IPS-20b (cell line): ENCODE measurements at regions not wholly inside any gene's neighbourhood (a gene's known extent, or its start where the extent isn't known, plus 50 kb on each side); places are given as distances from the start of the nearest gene placed in this dataset.

Experiments used
- H3K27ac ChIP-seq: one replicate; pipeline ENCODE4 v1.5.1; 2013; ENCODE audit warnings: low read length
- H3K27me3 ChIP-seq: 2 replicates; pipeline ENCODE4 v1.6.1; 2013; ENCODE audit warnings: mild to moderate bottlenecking, low read length, inconsistent platforms; ENCODE audit not compliant: insufficient read depth
- H3K36me3 ChIP-seq: 2 replicates; pipeline ENCODE4 v1.6.1; 2013; ENCODE audit warnings: low read depth, mild to moderate bottlenecking, inconsistent platforms, low read length, moderate library complexity; ENCODE audit not compliant: insufficient read depth
- H3K4me1 ChIP-seq: 2 replicates; pipeline ENCODE4 v1.6.1; 2013; ENCODE audit warnings: mild to moderate bottlenecking, control low read depth, inconsistent platforms, low read length, moderate library complexity; ENCODE audit not compliant: insufficient read depth
- H3K4me3 ChIP-seq: 2 replicates; pipeline ENCODE4 v1.5.1; 2013; ENCODE audit warnings: mild to moderate bottlenecking, low read length, inconsistent platforms
- H3K9ac ChIP-seq: 2 replicates; pipeline ENCODE4 v1.6.1; 2013; ENCODE audit warnings: low read depth, mild to moderate bottlenecking, inconsistent platforms, low read length, moderate library complexity
- H3K9me3 ChIP-seq: 2 replicates; pipeline ENCODE4 v1.6.1; 2013; ENCODE audit warnings: mild to moderate bottlenecking, low read depth, low read length, inconsistent platforms; ENCODE audit not compliant: insufficient read depth

- no peak overlapping the region for H3K27ac ChIP-seq
- no peaks in the 10 kb centered on the region for H3K27me3 ChIP-seq
- H3K36me3 ChIP-seq = no peaks in the 10 kb centered on the region
- no peaks in the 10 kb centered on the region for H3K9me3 ChIP-seq
- H3K4me1 ChIP-seq = no peaks in the 10 kb centered on the region
- H3K4me3 ChIP-seq = no peak overlapping the region
- no peak overlapping the region for H3K9ac ChIP-seq
Measured at GRCh38 chr5:67310740-67311139, 114.1 kb upstream of the CD180 start.

- Histone ChIP-seq H3K4me3 (no peak overlapping the region), H3K27ac (no peak overlapping the region), H3K27me3 (no peaks in the 10 kb centered on the region), H3K4me1 (no peaks in the 10 kb centered on the region), H3K9ac (no peak overlapping the region), H3K36me3 (no peaks in the 10 kb centered on the region), H3K9me3 (no peaks in the 10 kb centered on the region)
Measured at GRCh38 chr5:67310169-67310568, 113.6 kb upstream of the CD180 start.

- Histone ChIP-seq H3K4me3 (no peak overlapping the region), H3K9ac (no peak overlapping the region), H3K9me3 (no peaks in the 10 kb centered on the region), H3K4me1 (no peaks in the 10 kb centered on the region), H3K27me3 (no peaks in the 10 kb centered on the region), H3K27ac (no peak overlapping the region), H3K36me3 (no peaks in the 10 kb centered on the region)
Measured at GRCh38 chr5:67308988-67309688, 112.5 kb upstream of the CD180 start.

DNA sequence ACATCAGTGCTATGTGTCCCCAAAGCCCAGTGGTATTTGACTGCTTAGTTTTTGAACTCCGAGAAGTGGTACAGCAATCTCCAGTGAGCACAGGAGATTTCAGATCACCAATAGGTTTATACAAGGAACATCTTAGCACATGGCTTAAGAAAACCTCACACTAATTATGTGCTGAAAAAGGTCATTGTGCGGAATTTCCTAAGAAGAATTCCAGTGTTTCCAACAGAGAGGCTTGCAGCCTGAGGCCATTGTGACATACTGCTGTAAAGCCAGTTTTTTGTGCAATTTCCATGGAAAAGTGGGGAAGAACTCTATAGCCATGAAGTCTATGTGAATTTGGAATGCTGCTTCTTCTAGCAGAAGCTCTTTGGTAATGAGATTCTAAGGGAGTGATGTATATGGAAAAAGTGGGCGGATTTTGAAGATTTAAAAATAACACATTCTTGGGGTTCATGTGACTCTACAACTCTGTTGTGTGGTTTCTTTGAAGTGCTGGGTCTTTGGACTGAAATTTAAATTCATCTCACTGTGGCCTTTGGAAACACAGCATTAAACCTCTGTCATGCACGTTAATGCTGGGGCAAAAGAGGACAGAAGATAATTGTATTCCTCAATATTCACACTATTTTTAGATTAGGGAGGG, 110.5 kb upstream of the CD180 start:
- no peaks in the 10 kb centered on the region for H3K4me1 ChIP-seq

GRCh38 chr5:67305913-67306710, 109.5 kb upstream of the CD180 start:
- no peak overlapping the region for H3K9ac ChIP-seq
- H3K9me3 ChIP-seq = no peaks in the 10 kb centered on the region
- H3K4me3 ChIP-seq = no peak overlapping the region
- no peak overlapping the region for H3K27ac ChIP-seq
- no peaks in the 10 kb centered on the region for H3K4me1 ChIP-seq
- no peaks in the 10 kb centered on the region for H3K27me3 ChIP-seq
- H3K36me3 ChIP-seq = no peaks in the 10 kb centered on the region

More for the DNA sequence above, 110.5 kb upstream of the CD180 start:
- Histone ChIP-seq H3K9ac (no peak overlapping the region), H3K4me3 (no peak overlapping the region), H3K27ac (no peak overlapping the region), H3K36me3 (no peaks in the 10 kb centered on the region), H3K27me3 (no peaks in the 10 kb centered on the region), H3K9me3 (no peaks in the 10 kb centered on the region)

DNA sequence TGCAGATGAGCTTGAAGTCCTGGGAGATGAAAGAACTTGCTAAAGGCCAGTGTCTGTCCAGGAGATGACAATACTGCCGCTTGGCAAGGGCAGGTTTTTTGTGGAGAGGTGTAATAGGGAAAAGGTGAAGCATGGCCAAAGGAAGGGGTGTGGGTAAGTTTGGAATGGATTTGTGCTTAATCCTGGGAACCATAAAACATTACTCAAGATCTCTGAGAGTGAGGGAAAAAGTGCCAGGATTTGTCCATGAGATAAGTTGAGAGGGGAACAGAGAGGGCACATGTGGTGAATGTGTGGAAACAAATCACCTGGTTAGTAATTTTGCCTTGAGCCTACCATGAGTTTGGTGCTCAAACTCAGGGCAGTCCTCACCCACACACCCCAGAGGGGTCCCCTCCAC, 108.8 kb upstream of the CD180 start:
- Histone ChIP-seq H3K9ac (no peak overlapping the region), H3K4me3 (no peak overlapping the region), H3K9me3 (no peaks in the 10 kb centered on the region), H3K36me3 (no peaks in the 10 kb centered on the region), H3K27me3 (no peaks in the 10 kb centered on the region), H3K4me1 (no peaks in the 10 kb centered on the region), H3K27ac (no peak overlapping the region)

DNA sequence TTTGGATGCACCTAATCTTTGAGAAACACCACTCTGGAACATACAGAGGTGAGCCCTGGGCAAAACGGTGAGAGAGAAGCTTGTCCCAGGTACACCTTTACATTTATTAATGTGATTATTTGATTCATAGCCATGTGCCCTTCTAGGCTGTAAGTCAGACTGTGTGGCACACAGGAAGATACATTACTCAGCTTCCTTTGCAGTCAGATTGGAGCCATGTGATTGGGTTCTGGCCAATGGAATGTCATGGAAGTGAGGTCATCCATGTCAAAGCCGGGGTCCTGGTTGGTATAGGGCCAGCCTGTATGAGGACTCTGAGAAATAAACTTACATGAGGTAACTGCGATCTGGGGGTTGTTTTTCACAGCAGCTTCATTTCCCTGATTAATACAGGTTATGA, 106.8 kb upstream of the CD180 start:
- Histone ChIP-seq H3K27ac (no peak overlapping the region), H3K4me3 (no peak overlapping the region)

DNA sequence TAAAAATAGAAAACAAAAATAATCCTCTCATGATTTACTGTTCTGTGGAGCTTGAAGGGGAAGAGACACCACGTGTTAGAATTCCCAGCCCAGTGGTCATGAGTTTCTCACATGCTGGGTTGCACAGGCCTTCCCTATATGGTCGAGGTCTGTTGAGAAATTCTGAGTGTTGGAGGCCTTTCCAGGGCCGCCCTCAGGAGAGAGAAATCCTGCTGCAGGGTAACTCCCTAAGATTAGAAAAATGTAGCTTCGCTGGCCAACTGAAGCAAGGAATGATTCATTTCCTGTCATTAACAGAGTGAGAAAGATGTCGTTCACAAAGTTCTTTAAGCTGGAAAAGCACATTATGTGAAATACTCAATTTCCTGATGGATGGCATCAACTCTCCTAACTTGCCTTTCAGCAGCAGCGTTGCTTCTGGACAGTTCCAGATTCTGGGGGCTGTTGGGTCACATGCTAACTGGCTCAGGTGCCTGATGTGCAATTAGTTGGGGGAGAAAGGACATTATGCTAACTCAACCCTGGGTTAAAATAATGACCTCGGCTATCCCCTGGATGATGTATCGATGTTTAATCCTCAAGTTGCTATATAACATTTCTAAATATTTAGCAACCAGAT, 104.8 kb upstream of the CD180 start:
- H3K36me3 ChIP-seq = no peaks in the 10 kb centered on the region
- no peak overlapping the region for H3K9ac ChIP-seq
- no peaks in the 10 kb centered on the region for H3K4me1 ChIP-seq
- H3K27ac ChIP-seq = no peak overlapping the region
- H3K27me3 ChIP-seq = no peaks in the 10 kb centered on the region
- H3K9me3 ChIP-seq = no peaks in the 10 kb centered on the region
- H3K4me3 ChIP-seq = no peak overlapping the region

More for the DNA sequence above, 106.8 kb upstream of the CD180 start:
- H3K4me1 ChIP-seq = no peaks in the 10 kb centered on the region
- H3K9ac ChIP-seq = no peak overlapping the region
- no peaks in the 10 kb centered on the region for H3K36me3 ChIP-seq
- H3K9me3 ChIP-seq = no peaks in the 10 kb centered on the region
- H3K27me3 ChIP-seq = no peaks in the 10 kb centered on the region

- H3K9ac ChIP-seq = no peak overlapping the region
- H3K36me3 ChIP-seq = no peaks in the 10 kb centered on the region
- H3K27ac ChIP-seq = no peak overlapping the region
Measured at GRCh38 chr5:67300326-67300725, 103.7 kb upstream of the CD180 start.

DNA sequence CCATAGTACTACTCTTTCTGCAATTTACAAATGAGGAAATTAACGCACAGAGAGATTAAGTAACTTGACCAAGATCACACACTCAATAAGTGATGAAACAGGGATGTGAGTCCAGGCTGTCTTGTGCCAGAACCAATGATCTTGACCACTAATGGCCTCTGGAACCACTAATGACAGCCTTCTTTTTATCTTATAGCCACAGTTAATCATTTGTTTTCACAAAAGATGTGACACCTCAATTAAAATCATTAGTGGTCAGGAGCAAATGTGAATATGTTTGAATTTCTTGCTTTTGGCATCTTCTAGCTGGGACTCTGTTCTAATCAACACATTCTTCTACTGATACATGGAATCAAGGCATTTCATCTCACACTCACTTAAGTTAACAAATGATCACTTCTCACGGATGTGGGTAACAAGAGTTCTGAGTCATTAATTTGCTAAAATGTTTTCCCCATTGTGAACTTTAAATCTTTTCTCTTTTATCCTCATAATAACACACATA, 102.7 kb upstream of the CD180 start:
- H3K27ac ChIP-seq = no peak overlapping the region

More at GRCh38 chr5:67300326-67300725, 103.7 kb upstream of the CD180 start:
- Histone ChIP-seq H3K4me1 (no peaks in the 10 kb centered on the region), H3K4me3 (no peak overlapping the region), H3K9me3 (no peaks in the 10 kb centered on the region), H3K27me3 (no peaks in the 10 kb centered on the region)

DNA sequence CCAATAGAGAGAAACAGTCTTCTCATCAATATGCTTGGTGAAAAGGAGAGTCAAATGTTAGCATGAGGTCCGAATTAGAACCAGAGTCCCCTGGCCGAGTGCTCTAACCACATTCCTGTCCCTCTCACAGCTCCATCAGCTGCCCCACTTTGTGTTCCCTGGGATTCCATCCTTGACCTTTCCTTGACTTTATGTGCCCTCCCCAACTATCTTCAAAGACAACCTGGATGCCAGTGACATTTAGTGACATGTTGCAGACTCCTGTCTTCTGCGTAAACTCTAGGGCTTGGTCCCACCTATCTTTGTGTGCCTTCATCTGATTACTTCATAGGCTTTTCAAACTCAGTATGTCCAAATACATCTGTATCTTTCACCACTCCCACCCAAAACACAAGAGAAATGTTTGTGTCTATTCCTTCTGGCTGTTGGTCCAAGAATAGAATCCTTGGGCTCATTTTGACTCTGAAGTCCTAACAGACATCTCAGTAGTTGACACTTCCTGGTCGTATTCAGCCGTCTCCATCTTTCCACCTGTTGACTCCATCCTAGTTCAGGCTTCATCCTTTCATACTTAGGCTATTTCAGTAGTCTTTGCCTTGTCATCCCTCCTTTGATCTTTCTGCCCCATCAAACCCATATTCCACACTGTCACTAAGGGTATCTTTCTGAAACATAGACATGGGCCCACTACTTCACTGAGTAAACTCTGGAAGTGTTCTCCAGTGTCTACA, 101.4 kb upstream of the CD180 start:
- Histone ChIP-seq H3K27me3 (no peaks in the 10 kb centered on the region), H3K4me1 (no peaks in the 10 kb centered on the region), H3K36me3 (no peaks in the 10 kb centered on the region), H3K9ac (no peak overlapping the region), H3K27ac (no peak overlapping the region), H3K4me3 (no peak overlapping the region), H3K9me3 (no peaks in the 10 kb centered on the region)

More for the DNA sequence above, 102.7 kb upstream of the CD180 start:
- Histone ChIP-seq H3K9ac (no peak overlapping the region), H3K4me1 (no peaks in the 10 kb centered on the region), H3K27me3 (no peaks in the 10 kb centered on the region), H3K4me3 (no peak overlapping the region), H3K36me3 (no peaks in the 10 kb centered on the region), H3K9me3 (no peaks in the 10 kb centered on the region)
